Body of pancreas (tissue), 4 donors: ENCODE measurements at regions not wholly inside any gene's neighbourhood (a gene's known extent, or its start where the extent isn't known, plus 50 kb on each side); places are given as distances from the start of the nearest gene placed in this dataset.

Experiments
- ATAC-seq: fragments of 150-250 bp; one replicate; pipeline ENCODE4 v1.9.1; 2016
- DNase-seq, 4 donors: peaks; one replicate each; pipeline ENCODE4 v3.0.0-alpha.2; 2019
- H3K27ac ChIP-seq, 4 donors: fragments of 200-600 bp; sonication (generic); 1 replicate in 3 of 4; 2 replicates in 1 of 4; pipeline versions ENCODE4 v1.5.1 to v1.6.1; 2016 to 2019; ENCODE audit warnings: mild to moderate bottlenecking in 1 of 4, mixed read lengths in 1 of 4, moderate library complexity in 1 of 4
- H3K27me3 ChIP-seq, 2 donors: fragments of 200-600 bp; sonication (generic); one replicate each; pipeline ENCODE4 v1.6.0; 2016; ENCODE audit warnings: mild to moderate bottlenecking in 1 of 2
- H3K36me3 ChIP-seq, 2 donors: fragments of 200-600 bp; sonication (generic); replicated peaks in 1 of 2; 2 replicates each; pipeline ENCODE4 v1.5.1; 2016; ENCODE audit warnings: low read depth in 2 of 2; ENCODE audit not compliant: insufficient read depth in 1 of 2
- H3K4me1 ChIP-seq: fragments of 200-600 bp; sonication (generic); one replicate; pipeline ENCODE4 v1.6.0; 2016
- H3K4me3 ChIP-seq, 2 donors: fragments of 200-600 bp; sonication (generic); 1 replicate in 1 of 2; 2 replicates in 1 of 2; pipeline ENCODE4 v1.5.1; 2016 to 2019
- H3K9me3 ChIP-seq, 3 donors: fragments of 200-600 bp; sonication (generic); 1 replicate in 2 of 3; 2 replicates in 1 of 3; pipeline ENCODE4 v1.5.1; 2016
- CTCF ChIP-seq, 7 experiments: fragments of 450-650 bp in 4 of 7; fragments of 200-600 bp in 3 of 7; sonication (generic) in 3 of 7; IDR thresholded peaks; one replicate each; pipeline ENCODE4 v1.5.1; 2016 to 2019; ENCODE audit warnings: antibody characterized with exemption in 7 of 7
- POLR2A ChIP-seq, 3 donors: fragments of 450-650 bp; IDR thresholded peaks; one replicate each; pipeline ENCODE4 v1.6.1; 2016; ENCODE audit warnings: antibody characterized with exemption in 3 of 3, mild to moderate bottlenecking in 2 of 3
- WGBS, 2 donors: methylation state at CpG; one replicate each; pipeline ENCODE4 v1.1.5; 2017; 5-methylcytosine and 5-hydroxymethylcytosine counted together
- intact Hi-C: fragments of 100-400 bp; cut with DNase I; formaldehyde crosslinking; loops from one replicate; pipeline ENCODE4 v1.15.1; 2023

DNA sequence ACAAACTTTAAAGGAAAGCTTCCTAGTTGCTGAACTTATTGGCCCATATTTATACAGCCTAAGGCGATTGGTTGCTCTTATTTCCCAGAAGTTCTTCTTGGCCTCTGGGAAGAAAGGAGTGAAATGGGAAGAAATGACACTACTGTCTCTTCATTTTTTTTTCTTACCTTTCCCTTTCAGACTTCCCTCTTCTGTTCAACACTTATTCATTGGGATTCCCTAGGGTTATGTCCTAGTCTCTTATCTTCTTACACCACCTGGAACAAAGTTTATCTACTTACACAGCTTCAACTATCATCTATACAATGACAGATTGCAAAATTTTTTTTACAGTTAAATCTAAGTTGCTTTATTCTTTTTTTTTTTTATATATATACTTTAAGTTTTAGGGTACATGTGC lies 68.0 kb downstream of the SNX12 start:
- Histone ChIP-seq H3K9me3 (no peaks in the 10 kb centered on the region), H3K36me3 (no peaks in the 10 kb centered on the region), H3K27ac (no peak overlapping the region), H3K4me3 (no peak overlapping the region), H3K27me3 (no peaks in the 10 kb centered on the region), H3K4me1 (no peaks in the 10 kb centered on the region)
- intact Hi-C loops, result loop anchor here (10.0 kb wide), 1 partner anchor 65 kb away; the partner anchor contains the start of gene SNX12
- no peak for ATAC-seq
- no peak for TF ChIP-seq POLR2A (IDR thresholded peaks at IDR 0.05)
- TF ChIP-seq CTCF (IDR thresholded peaks at IDR 0.05), result no peak
- no peak for DNase-seq
- WGBS, 2 donors, result 46 to 79% methylated on average over 1 of the region's 1 CpG

DNA sequence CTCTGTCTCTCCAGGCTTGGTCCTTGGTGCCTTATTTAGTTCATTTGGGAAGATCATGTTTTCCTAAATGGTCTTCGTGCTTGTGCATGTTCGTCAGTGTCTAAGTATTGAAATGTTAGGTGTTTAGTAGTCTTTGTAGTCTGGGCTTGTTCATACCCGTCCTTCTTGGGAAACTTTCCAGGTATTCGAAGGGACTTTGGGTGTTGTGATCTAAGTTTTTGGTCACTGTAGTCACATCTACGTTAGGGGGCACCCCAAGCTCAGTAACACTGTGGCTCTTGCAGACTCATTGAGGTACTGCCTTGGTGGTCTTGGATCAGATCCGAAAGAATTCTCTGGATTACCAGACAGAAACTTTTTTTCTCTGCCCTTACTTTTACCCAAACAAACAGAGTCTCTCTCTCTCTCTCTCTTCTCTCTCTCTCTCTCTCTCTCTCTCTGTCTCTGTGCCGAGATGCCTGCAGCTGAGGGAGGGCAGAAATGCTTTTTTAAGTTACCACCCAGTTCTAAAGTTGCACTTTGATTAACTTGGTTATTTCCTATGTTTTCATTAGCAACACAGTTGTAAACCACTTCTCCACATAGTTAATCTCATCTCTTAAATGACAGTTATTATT lies 67.6 kb upstream of the SLC7A3 start:
- TF ChIP-seq CTCF (IDR thresholded peaks at IDR 0.05) (peak in 3 of 7 experiments; percentile 14 to 22 (median 20)), POLR2A (IDR thresholded peaks at IDR 0.05) (no peak)
- Histone ChIP-seq H3K9me3 (no peaks in the 10 kb centered on the region), H3K4me1 (no peaks in the 10 kb centered on the region), H3K4me3 (no peak overlapping the region), H3K27ac (no peak overlapping the region), H3K27me3 (no peaks in the 10 kb centered on the region), H3K36me3 (no peaks in the 10 kb centered on the region)
- intact Hi-C loops, result no loop called here
- ATAC-seq (no peak), DNase-seq (peak in 2 of 4 donors; percentile 7 to 19)
- 10 to 19% methylated on average over 6 to 7 of the region's 7 CpGs for WGBS, 2 donors

DNA sequence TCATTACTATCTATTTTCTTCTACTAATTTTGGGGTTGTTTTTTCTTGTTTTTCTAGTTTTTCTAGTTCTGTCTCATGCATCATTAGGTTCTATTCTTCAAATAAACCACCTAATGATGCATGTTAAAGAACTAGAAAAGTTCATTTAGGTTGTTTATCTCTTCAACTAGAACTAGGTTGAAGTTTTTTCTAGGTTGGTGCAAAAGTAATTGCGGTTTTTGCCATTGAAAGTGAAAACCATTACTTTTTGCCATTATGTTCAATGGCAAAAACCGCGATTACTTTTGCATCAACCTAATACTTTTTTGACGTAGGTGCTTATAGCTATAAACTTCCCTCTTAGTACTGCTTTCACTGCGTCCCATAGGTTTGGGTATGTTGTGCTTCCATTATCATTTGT lies 64.4 kb upstream of the SLC7A3 start:
- H3K36me3 ChIP-seq, result no peaks in the 10 kb centered on the region
- no peak for ATAC-seq
- DNase-seq, result no peak
- H3K4me1 ChIP-seq, result no peaks in the 10 kb centered on the region
- no peak overlapping the region for H3K27ac ChIP-seq
- no peaks in the 10 kb centered on the region for H3K27me3 ChIP-seq
- H3K9me3 ChIP-seq, result no peaks in the 10 kb centered on the region
- intact Hi-C loops, result no loop called here
- no peak overlapping the region for H3K4me3 ChIP-seq
- TF ChIP-seq CTCF (IDR thresholded peaks at IDR 0.05) (no peak), POLR2A (IDR thresholded peaks at IDR 0.05) (no peak)
- WGBS, 2 donors, result 81 to 88% methylated on average over 5 of the region's 5 CpGs

GRCh38 chrX:70988425-70988824 lies 57.5 kb upstream of the SLC7A3 start:
- Histone ChIP-seq H3K4me3 (no peak overlapping the region), H3K27me3 (no peaks in the 10 kb centered on the region), H3K27ac (no peak overlapping the region), H3K36me3 (no peaks in the 10 kb centered on the region), H3K9me3 (no peaks in the 10 kb centered on the region), H3K4me1 (no peaks in the 10 kb centered on the region)
- ATAC-seq (no peak), DNase-seq (no peak)
- intact Hi-C loops, result no loop called here
- 78 to 80% methylated on average over 6 to 7 of the region's 7 CpGs for WGBS, 2 donors
- TF ChIP-seq POLR2A (IDR thresholded peaks at IDR 0.05), result no peak
- TF ChIP-seq CTCF (IDR thresholded peaks at IDR 0.05), result no peak
